Kidney (tissue), 13 donors: ENCODE measurements at regions not wholly inside any gene's neighbourhood (a gene's known extent, or its start where the extent isn't known, plus 50 kb on each side); places are given as distances from the start of the nearest gene placed in this dataset.

Experiments
- DNase-seq, 5 donors: peaks; one replicate each; pipeline ENCODE4 v3.0.0-alpha.2; 2013 to 2020
- FAIRE-seq: peaks from 2 replicates; lab custom pipeline; 2012; peaks lifted over from hg19 to GRCh38; lab: Jason Lieb, UNC
- H3K27ac ChIP-seq, 2 donors: one replicate each; pipeline ENCODE4 v1.7.0; 2013; ENCODE audit warnings: low read depth in 2 of 2, low read length in 2 of 2, inconsistent platforms in 1 of 2
- H3K27me3 ChIP-seq: one replicate; pipeline ENCODE4 v1.7.1; 2013; ENCODE audit warnings: low read length, inconsistent platforms; ENCODE audit not compliant: control insufficient read depth, insufficient read depth
- H3K36me3 ChIP-seq, 3 donors: one replicate each; pipeline versions ENCODE4 v1.7.0 to v1.7.1; 2013; ENCODE audit warnings: low read length in 3 of 3, control low read depth in 1 of 3, inconsistent platforms in 1 of 3; ENCODE audit not compliant: insufficient read depth in 3 of 3, control insufficient read depth in 2 of 3
- H3K4me1 ChIP-seq, 3 donors: one replicate each; pipeline versions ENCODE4 v1.7.0 to v1.7.1; 2013; ENCODE audit warnings: low read length in 3 of 3, inconsistent platforms in 1 of 3, low read depth in 1 of 3; ENCODE audit not compliant: control insufficient read depth in 2 of 3, insufficient read depth in 2 of 3
- H3K4me3 ChIP-seq, 3 donors: one replicate each; pipeline versions ENCODE4 v1.7.0 to v1.8.1; 2013; ENCODE audit warnings: low read length in 3 of 3, control low read depth in 1 of 3, inconsistent platforms in 1 of 3
- H3K9ac ChIP-seq, 3 donors: one replicate each; pipeline versions ENCODE4 v1.7.0 to v1.7.1; 2013; ENCODE audit warnings: low read length in 3 of 3, control low read depth in 1 of 3, inconsistent platforms in 1 of 3
- H3K9me3 ChIP-seq, 3 donors: one replicate each; pipeline versions ENCODE4 v1.7.0 to v1.7.1; 2013; ENCODE audit warnings: low read length in 3 of 3, control low read depth in 1 of 3, inconsistent platforms in 1 of 3; ENCODE audit not compliant: control insufficient read depth in 2 of 3, insufficient read depth in 1 of 3
- intact Hi-C: fragments of 100-400 bp; cut with DNase I; formaldehyde crosslinking; loops from one replicate; pipeline ENCODE4 v1.11.1; 2022
- TF ChIP-seq, protein P1 (sequence below): IDR thresholded peaks from 3 replicates; pipeline ENCODE4 v1.5.1; 2012; ENCODE audit warnings: mild to moderate bottlenecking, moderate library complexity, borderline replicate concordance; ENCODE audit not compliant: insufficient read depth; ENCODE audit errors: extremely low read depth
- donor health status: control.
- donor health status: control.
- donor health status: control.
- donor health status: control.
- donor health status: control.
- donor health status: DM: yes; HTN: yes; CAD: no.
- donor health status: Normal renal cell carcinoma (clear cell type).

DNA sequence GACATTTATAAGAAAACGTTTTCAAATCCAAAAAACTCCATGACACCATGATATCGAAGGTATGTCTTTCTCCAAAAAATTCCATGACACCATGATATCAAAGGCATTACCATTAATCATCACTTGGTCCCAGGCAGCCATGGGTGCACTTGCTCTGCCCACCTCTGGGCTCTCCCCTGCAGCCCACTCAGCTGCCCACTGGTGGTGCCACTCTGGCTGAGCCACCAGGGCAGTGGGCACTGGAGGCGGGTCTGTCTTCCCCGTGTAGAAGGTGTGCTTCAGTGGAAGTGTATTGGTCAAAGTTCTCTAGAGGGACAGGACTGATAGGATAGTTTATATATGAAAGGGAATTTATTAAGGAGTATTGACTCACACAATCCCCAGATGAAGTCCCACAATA lies 240.4 kb downstream of the KLF6 start:
- no peak for FAIRE-seq
- Histone ChIP-seq H3K9ac (no peak overlapping the region), H3K27ac (no peak overlapping the region), H3K4me3 (no peak overlapping the region), H3K9me3 (no peaks in the 10 kb centered on the region), H3K36me3 (no peaks in the 10 kb centered on the region), H3K27me3 (no peaks in the 10 kb centered on the region), H3K4me1 (no peaks in the 10 kb centered on the region)
- TF ChIP-seq, protein P1, sequence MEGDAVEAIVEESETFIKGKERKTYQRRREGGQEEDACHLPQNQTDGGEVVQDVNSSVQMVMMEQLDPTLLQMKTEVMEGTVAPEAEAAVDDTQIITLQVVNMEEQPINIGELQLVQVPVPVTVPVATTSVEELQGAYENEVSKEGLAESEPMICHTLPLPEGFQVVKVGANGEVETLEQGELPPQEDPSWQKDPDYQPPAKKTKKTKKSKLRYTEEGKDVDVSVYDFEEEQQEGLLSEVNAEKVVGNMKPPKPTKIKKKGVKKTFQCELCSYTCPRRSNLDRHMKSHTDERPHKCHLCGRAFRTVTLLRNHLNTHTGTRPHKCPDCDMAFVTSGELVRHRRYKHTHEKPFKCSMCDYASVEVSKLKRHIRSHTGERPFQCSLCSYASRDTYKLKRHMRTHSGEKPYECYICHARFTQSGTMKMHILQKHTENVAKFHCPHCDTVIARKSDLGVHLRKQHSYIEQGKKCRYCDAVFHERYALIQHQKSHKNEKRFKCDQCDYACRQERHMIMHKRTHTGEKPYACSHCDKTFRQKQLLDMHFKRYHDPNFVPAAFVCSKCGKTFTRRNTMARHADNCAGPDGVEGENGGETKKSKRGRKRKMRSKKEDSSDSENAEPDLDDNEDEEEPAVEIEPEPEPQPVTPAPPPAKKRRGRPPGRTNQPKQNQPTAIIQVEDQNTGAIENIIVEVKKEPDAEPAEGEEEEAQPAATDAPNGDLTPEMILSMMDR, result no peak
- DNase-seq, result no peak
- intact Hi-C loops, result no loop called here

DNA sequence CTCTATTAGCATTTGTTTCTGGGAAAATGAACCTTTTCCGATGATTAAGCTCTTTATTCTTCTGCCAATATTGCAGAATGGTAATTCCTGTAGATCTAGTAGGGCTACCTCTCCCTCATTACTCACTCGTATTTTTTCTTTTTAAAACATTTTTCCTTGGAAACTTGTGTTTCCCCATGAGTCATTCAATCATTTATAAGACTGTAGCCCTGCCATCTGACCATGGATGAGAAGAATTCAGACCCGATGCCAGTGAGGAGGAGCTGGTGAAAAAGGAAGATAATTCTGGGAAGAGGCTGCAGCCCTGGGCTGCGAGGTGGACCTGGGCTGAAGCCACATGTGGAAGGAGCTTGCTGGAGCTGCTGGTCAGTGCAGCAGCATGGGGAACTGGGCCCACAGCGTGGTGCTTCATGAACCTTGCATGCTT lies 242.8 kb downstream of the KLF6 start:
- Histone ChIP-seq H3K9ac (no peak overlapping the region), H3K27ac (no peak overlapping the region), H3K9me3 (no peaks in the 10 kb centered on the region), H3K4me1 (no peaks in the 10 kb centered on the region), H3K27me3 (no peaks in the 10 kb centered on the region), H3K36me3 (no peaks in the 10 kb centered on the region), H3K4me3 (no peak overlapping the region)
- FAIRE-seq (no peak), DNase-seq (no peak)
- intact Hi-C loops, result no loop called here
- TF ChIP-seq, protein P1, result no peak

DNA sequence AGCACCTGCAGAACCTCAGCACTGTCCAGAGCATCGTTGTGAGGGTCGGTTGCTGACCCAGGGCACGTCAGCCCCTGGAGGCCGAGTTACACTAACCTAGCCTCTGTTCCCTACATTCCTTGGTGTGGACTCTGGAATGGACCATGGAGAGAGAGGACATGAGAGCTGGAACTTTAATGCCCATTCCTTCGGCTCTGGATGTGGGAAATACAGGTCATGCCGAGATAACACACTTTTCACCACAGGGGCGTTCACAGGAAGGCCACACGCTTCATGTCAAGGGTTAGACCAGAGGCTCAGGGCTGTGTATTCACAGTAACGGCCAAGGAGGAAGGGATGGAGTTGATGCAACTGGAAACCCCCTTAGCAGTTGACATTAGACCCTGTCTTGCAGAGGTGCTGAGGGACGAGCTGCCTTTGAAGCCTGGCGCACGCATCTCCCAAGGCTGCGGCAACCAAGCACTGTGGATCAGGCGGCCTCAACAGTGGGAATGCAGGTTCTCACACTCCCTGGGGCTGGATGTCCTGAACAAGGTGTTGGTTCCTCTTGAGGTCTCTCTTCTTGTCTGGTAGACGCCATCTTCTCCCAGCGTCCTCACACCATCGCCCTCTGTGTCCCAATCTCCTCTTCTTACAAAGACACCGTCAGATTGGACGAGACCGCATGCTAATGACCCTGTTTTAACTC lies 245.2 kb downstream of the KLF6 start:
- FAIRE-seq (no peak), DNase-seq (no peak)
- Histone ChIP-seq H3K4me3 (no peak overlapping the region), H3K27ac (no peak overlapping the region), H3K36me3 (no peaks in the 10 kb centered on the region), H3K9ac (no peak overlapping the region), H3K4me1 (no peaks in the 10 kb centered on the region), H3K9me3 (no peaks in the 10 kb centered on the region), H3K27me3 (no peaks in the 10 kb centered on the region)
- TF ChIP-seq, protein P1, result no peak
- intact Hi-C loops, result no loop called here
